HG02970 (cell line): ENCODE measurements at regions not wholly inside any gene's neighbourhood (a gene's known extent, or its start where the extent isn't known, plus 50 kb on each side); places are given as distances from the start of the nearest gene placed in this dataset.

Experiments
- ATAC-seq: cut with Tn5 transposase; IDR thresholded peaks from one replicate; pipeline ENCODE4 v1.9.1; 2021; ENCODE audit warnings: mild to moderate bottlenecking, moderate library complexity, moderate number of reproducible peaks; ENCODE audit not compliant: unreplicated experiment, low FRiP score

DNA sequence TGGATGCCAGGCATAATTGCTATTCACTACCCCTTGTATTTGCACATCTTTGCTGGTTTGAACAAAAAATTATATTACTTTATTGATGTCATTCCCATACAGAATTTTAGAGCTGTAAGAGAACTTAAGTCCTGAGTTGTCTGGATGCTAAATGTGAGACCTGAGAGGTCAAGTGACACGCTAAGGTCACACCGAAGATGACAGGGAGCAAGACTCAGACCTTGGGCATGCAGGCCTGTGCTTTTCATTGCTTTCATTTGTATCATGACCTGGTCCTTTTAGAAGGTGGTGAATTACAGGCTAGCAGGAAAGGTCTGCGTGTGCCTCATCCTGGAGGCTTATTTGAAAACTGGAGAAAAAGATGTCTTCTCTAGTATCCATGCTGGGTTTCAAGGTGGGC is 312.0 kb upstream of the RASGRP1 start:
- ATAC-seq, result no peak

DNA sequence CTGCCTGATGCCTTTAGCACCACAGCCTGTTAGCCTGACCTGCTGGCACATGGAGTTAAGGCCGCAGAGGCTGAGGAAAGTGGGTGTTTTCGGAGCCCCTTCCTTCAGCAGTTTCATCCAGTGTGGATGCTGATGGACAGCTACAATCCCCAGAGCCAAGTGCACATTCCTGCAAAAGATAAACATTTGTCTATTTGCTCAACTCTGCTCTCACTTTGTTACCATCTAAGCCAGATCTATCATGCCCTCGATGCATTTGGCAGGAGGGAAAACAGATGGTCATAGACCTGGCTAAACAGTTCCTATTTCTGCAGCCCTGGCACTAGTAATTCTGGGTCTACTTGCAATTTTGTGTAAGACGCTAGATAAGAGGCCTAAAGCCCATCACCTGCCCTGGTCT is 312.9 kb upstream of the RASGRP1 start:
- ATAC-seq, result no peak

DNA sequence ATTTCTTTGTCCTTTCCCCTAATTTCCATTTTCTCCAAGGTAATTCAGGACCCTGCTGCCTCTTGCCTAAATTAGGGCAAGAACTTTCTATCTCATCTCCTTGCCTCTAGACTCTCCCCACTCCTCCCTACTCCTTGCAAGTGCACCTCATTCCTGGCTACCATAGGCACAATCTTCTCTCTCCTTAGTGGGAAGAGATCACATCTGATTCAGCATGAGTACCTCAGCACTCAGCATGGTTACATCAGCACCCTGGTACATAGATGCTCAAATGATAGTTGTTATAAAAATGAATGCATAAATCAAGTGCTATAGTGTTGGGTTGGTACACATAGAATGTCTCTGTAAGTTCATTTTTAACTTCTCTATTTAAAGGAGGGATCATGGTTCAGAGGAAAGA is 313.4 kb upstream of the RASGRP1 start:
- no peak for ATAC-seq

DNA sequence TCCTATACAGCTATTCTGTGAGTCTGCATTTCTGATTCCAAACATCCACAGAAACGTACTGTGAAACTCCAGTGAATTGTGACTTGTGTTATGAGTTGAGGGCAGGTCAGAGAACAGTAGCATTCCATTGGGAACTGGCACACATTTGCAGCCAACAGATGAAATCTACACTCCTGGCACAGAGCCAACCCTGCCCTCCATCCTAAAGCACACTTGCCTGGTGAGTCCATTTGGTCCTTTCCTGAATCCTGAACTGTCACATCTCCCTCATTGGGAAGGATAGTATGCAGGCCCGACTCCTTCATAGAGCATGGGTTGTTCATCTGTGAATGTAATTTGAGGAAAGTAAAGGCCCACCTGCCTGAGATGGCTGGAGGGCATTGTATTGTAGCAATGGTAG is 314.3 kb upstream of the RASGRP1 start:
- ATAC-seq, result no peak

DNA sequence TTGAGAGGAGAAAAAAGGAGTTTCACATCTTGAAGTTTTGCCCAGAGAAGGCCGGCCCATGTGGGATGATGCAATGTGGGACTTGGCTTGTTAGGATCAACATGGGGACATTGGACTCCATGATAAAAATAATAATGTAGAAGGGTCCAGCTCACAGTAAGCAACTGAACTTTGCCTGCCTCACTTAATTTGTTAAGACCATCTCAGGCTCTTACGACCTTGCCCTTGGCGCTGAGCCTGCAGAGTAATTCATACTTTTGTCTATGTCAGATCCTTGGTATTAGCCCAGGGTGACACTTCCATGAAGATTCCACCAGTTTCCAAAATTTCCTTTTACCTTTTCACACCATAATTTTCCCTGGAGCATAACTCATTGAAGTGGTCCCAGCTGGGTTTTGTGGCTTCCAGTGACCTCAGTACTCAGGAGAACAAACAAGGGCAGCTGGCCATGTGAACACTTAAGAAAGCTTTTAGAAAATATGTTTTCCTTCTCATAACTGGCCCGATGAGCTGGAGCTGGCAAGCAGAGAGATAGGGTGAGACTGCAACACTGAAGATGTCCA is 315.4 kb upstream of the RASGRP1 start:
- no peak for ATAC-seq

DNA sequence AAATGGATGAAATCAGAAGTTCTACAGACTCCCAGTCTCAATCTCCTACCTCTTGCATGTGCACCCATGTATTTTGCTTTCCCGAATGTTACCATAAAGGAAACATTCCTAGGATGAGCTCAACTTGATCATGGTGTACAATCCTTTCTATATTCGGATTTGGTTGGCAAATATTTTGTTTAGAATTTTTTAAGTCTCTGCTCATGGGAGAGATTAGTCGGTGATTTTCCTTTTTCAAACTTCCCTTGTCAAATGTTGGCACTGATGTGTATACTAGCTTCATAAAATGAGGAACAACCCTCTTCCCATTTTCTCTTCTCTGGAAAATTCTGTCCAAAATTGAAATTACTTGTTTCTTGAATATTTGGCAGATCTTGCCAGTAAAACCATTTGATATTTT is 317.6 kb upstream of the RASGRP1 start:
- ATAC-seq, result no peak

DNA sequence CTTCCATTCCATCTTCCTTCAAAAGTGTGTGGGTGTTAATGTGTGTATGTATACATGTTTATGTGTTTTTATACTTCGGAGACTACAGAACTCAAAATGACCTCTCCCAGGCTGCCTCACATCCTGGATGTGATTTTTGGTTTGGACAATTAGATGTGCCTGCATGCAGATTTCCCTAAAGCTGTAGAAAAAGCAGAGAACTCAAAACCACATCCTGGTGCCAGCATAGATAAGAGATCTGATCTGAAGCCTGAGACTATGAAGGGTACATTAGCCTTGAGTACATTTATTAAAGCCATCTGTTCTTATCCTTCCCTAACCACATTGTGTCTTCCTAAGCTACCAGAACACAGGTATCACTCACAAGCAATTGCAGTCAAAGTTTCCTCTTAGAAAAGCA is 319.4 kb upstream of the RASGRP1 start:
- ATAC-seq, result no peak

DNA sequence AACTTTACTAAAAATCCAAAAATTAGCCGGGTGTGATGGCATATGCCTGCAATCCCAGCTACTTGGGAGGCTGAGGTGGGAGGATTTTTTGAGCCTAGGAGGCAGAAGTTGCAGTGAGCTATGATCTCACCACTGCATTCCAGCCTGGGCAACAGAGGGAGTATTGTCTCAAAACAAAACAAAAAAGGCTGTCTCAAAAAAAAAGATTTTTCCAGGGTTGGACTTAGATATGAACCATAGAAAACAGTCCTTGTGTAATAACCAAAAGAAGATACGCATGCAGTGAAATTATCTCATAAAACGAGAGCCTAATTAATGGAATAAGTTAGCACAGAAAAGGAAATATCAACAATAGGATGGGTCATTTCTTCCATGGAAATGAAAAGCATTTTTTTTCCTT is 320.4 kb upstream of the RASGRP1 start:
- no peak for ATAC-seq

DNA sequence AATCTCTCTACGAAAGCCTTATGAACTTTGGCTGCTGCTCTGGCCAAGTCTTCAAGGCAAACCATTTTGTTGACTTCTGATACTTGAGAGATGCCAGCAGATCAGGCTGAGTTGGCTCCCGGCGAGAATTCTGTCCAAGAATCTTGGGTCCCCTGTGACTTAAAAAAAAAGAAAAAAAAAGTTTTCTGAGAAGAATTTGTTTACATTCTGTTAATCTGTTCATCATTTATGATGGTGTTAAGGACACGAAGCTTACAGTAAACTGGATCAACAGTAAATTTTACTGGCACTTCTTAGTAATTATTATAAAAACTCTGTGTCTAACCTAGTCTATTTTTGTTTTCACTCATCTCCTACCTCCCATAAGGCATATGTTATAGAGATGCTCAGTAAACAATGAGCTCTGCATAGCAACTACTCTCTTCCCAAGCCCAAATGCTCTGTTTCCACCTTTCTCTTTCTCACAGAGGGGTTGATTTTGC is 320.9 kb upstream of the RASGRP1 start:
- ATAC-seq, result no peak

DNA sequence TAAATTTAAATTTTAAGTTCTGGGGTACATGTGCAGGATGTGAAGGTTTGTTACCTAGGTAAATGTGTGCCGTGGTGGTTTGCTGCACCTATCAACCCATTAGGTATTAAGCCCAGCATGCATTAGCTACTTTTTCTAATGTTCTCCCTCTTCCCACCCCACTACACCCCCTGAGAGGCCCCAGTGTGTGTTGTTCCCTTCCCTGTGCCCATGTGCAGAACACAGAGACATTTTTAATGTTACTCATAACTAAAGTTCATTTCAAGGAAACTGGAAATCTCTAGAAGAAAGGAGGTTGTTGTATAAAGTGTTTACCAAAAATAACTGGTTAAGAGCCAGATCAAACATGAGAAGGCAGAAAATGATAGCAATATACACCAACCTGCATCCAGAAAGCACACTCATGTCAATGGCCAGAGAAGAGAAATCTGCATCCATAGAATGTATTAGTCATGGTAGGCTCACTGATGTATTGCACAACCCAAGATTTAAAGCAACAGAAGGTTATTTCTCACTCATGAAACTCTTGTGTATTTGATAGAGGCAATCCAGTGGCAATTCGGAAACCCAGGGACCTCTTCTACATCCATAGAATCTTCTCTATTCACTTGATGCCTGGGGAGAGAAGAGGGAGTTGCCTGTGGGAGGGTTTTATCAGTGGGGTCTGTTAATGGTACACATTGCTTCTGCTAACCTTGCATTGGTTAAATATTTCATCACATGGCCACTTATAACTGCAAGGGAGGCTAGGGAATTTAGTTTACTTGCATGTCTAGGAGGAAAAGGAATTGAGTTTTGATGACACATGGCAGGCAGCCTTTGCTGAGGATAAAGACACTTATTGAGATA is 321.9 kb upstream of the RASGRP1 start:
- ATAC-seq, result no peak

DNA sequence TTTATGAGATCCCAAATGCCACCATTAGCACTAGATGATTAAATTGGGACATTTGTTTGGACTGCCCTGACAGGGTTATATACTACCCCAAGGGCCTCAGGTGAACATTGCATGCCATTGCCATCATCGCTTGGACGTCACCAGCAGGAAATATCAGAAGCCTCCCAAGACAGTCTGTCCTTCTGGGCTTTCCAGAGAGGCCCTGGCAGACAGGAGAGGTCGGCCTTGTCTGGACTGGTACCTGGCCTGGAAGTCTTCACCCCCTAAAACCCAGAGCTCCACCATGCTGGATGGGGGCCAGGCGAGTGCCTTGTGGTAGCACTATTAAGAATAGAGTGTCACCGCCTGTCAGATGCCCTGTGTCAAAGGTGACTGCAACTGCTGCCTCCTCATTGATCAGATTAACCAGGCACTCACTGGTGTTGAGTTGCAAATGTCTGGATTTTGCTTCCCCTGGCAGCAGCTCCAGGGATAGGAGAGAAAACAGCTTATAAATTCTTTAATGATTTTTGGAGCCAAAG is 324.1 kb upstream of the RASGRP1 start:
- no peak for ATAC-seq

DNA sequence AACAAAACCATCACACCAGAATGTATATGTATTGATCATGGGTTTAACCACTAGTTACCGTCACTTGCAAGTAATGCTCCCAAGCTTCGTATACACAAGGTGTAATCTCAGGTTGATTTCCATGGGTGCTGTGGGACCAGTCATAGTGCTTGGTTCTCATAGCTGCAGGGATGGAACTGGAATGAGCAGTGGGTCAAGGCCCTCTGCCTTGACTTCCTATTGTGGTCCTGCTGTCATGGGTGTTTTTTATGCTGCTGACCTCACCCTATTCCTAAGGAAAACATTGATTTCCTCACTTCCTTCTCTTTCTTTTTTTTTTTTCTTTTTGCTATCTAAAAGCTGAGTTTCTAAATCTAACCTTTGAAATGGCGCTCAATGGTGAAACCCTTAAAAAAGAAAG is 325.6 kb upstream of the RASGRP1 start:
- ATAC-seq, result no peak

DNA sequence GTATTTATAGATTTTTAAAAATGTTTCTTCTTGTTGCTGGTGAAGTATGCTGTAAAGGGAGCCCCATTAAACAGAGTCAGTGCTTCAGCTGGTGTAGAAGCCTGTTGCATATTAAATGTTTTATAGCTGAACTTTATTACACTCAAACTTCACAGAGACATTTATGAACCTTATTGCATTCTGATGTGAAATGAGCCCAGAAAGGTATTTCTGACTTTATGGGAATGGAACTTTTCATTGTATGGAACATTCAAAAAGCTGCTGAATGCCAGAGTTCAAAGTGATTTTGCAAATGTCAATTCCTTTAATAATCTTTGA is 329.3 kb upstream of the RASGRP1 start:
- no peak for ATAC-seq

DNA sequence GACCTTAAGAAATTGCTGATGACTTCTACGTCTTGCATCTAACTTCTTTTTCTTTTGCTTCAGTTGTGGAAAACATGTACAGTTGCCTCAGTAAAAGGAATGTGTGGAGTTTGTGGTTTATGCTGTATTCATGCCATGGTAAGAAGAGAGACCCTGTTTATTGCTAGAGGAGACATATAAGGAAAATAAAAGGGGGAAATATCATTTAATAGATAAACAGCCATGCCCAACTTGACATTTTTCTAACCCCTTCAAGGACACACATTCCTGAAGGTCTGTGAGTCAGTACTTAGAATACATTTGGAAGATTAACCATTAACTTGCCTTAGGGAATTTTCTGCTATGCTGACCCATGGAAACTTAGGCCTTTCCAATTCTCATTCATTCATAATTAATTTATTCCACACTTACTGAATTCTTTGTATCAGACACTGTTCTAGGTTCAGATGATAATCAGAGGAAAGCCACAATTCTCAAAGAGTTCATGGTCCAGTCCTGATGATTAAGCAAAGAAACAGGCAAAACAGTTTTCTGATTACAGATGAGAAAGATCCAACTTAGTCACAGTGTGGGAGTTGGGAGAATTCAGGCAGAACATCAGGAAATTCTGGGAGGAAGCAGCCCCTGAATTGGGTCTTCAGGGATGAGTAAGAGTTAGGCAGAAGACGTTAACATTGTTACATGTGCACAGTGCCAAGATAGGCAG is 329.8 kb upstream of the RASGRP1 start:
- ATAC-seq, result no peak

DNA sequence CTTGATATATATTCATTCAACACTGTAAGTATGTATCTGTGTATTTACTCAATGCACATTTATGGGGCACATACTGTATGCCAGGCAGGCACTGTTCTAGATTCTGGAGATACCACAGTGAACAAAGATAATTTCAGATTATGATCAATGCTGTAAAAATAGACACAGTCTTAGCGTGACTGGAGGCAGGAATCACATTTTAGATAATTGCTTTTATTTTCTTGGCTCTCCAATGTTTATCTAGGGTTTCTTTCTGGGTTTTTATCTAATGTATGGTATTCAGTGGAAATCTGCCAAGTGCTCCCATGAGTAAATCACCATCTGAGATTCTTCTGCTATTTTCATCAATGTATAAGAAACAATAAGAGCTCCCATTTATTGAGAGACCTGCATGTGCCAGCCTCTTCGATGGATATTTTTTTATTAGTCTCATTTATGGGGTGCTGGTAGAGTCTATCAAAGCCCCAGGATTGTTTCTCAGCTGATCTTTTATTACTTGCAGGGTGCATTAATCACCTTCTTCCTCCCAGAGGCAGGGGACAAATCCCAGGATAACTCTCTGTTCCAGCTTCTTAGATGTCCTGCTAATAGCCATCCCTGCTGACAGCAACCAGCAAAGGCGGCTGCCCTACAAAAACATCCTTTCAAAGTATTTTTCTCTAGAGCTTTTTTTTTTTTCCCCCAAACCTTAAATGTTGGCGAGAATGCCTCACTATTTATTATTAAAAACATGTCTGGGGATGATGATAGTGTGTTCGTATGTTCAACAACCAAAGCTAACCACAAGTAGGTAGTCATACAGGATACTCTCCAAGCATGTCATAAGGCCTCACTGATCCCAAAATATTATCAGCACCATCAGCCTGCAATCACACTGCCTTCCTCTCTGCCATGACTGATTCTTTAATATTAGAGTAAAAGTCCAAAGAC is 331.0 kb upstream of the RASGRP1 start:
- ATAC-seq, result no peak

DNA sequence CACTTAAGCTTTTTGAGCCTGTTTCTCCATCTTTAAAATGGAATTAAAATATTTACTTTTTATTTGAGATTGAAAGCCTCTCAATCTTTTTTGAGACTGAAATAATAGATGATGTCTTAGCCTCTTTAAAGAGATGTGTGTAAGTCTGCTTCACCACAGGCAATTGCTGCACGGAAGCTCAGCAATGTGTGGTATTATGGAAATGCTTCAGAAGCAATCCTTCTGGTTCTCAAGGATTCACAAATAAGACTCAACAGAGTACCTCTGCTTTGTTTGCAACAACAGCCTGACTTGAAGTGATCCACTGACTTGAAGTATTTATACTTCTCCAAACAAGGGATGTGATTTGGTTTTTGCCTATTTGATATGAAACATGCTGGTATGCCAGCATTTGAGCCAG is 332.0 kb upstream of the RASGRP1 start:
- ATAC-seq, result no peak

DNA sequence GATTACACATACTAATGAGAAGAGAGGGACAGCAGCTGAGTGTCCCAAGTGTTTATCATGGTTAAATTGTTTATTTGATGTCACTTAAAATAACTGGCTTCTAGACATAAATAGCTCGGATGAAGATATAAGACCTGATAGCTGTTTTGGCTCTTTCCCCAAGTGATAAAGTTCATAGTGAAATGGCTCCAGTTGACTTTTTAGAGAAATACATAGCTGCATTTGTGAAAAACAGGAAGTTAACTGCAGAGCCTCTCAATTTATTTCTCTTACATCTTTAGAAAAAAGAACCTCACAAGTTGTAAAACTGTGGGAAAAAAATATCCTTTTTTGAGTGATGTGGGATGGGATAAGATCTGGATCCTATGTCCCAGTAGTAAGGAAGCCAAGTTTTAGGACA is 332.9 kb upstream of the RASGRP1 start:
- no peak for ATAC-seq

DNA sequence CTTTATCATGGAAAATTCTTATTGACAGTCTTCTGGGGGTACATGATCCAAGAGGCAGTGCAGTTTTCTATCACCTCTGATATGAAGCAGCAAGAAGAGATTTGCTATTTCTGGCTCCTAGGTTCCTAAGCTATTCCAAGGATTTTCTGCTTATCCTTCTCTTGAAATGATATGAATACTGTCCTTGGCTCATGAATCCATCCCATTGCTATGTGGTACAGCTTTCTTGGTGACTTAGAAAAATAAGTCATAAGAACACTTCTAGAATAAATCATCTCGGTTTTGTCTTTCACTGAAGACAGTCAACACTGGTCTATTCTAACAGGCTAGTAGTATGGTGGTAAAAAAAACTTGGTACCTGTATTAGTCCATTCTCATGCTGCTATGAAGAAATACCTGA is 333.6 kb upstream of the RASGRP1 start:
- ATAC-seq, result no peak

DNA sequence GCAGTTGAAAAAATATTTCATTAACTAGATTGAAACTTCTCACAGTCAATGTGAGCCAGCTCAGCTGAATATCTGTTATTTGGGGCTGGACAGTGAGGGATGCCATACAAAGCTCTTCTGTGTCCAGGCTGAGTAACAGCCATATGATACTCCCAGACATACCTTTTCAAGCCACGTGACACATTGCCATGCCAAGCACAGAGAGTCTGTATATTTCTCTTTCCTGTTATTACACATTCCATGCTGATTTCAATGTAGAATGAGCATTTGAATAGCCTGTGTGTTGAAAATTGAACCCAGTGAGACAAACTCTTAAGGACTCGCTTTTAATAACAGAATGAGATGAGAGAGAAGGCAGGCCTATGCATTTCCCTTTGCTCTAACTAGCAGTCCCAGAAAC is 334.7 kb upstream of the RASGRP1 start:
- ATAC-seq, result no peak

DNA sequence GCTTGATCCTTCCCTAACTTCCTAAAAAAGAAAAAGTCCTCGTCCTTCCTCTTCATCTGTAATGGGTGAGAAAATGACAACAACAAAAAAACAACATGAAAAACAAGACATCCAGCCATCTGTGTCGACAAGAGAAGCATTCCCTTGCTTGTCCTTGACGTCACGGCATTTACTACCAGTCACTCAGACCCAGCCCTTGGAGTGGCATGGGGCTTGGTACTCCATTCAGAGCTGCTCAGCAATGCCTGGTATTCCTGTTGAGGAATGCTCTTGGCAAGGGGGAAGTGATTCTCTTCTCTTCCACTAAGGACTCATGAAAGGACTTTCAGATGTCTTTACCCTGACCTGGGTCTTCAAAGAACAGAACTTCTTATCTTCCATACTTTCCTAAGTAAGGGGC is 339.7 kb upstream of the RASGRP1 start:
- ATAC-seq, result no peak

DNA sequence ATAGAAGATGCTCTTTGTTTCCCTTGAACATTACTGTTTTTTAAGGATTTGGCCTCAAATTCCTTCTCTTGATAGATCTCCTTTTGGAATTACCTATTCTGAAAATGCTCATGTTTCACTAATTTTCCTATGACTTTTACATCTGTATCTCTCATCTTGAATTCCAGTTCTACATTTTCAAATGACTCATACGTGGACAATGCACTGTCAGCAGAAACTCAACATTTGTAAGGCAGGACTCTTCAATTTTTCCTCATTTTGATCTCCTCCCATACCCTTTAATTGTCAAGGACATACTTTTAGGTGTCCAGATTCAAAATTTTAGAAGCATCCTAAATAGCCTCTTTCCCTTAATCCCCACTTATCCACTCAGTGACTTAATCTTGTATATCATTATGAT is 341.0 kb upstream of the RASGRP1 start:
- no peak for ATAC-seq
